OCI-LY1 (cell line): ENCODE measurements at regions not wholly inside any gene's neighbourhood (a gene's known extent, or its start where the extent isn't known, plus 50 kb on each side); places are given as distances from the start of the nearest gene placed in this dataset.

ENCODE experiments used
- EZH2 ChIP-seq: fragments of 200-600 bp; sonication (generic), shearing (Covaris generic); IDR thresholded peaks from 2 replicates; pipeline ENCODE4 v1.8.0; 2017; ENCODE audit warnings: borderline replicate concordance, mixed run types, mild to moderate bottlenecking, antibody characterized with exemption, low read length, moderate library complexity, mixed read lengths
- TF ChIP-seq, protein P1 (sequence below): fragments of 200-600 bp; sonication (generic), shearing (Covaris generic); IDR thresholded peaks from 2 replicates; pipeline ENCODE4 v1.5.1; 2017; ENCODE audit warnings: mild to moderate bottlenecking, antibody characterized with exemption, low read length, moderate library complexity, mixed read lengths

DNA sequence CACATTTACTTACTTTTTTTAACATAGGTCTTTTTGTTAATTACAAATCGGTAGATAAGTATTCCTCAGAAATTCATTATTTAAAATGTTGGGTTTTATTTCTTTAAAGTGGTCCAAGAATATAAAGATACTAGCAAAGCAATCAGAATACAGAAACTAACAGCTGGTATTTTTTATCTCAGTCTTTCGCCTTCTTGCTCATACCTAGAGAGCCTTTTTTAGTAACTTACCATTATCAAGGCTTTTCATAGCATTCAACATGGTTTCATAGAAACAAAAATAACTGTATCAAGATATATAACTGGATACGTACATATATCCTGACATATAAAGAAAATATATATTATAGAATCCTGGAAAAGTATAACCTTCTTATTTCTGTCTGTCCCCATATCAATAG, 227.8 kb upstream of the MIR17HG start:
- TF ChIP-seq, protein P1, sequence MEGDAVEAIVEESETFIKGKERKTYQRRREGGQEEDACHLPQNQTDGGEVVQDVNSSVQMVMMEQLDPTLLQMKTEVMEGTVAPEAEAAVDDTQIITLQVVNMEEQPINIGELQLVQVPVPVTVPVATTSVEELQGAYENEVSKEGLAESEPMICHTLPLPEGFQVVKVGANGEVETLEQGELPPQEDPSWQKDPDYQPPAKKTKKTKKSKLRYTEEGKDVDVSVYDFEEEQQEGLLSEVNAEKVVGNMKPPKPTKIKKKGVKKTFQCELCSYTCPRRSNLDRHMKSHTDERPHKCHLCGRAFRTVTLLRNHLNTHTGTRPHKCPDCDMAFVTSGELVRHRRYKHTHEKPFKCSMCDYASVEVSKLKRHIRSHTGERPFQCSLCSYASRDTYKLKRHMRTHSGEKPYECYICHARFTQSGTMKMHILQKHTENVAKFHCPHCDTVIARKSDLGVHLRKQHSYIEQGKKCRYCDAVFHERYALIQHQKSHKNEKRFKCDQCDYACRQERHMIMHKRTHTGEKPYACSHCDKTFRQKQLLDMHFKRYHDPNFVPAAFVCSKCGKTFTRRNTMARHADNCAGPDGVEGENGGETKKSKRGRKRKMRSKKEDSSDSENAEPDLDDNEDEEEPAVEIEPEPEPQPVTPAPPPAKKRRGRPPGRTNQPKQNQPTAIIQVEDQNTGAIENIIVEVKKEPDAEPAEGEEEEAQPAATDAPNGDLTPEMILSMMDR, result no peak
- TF ChIP-seq EZH2, result no peak
